Fibroblast of lung (primary cell): ENCODE measurements at regions not wholly inside any gene's neighbourhood (a gene's known extent, or its start where the extent isn't known, plus 50 kb on each side); places are given as distances from the start of the nearest gene placed in this dataset.

ENCODE experiments used
- DNase-seq, 2 donors: peaks; one replicate each; pipeline versions ENCODE4 v3.0.0 to v3.0.0-alpha.2; 2010; ENCODE audit warnings: low read depth in 2 of 2
- H2AFZ ChIP-seq: 2 replicates; pipeline ENCODE4 v1.5.1; 2012; ENCODE audit warnings: low read length, control low read depth, inconsistent platforms
- H3K27ac ChIP-seq: 2 replicates; pipeline ENCODE4 v1.5.1; 2011; ENCODE audit warnings: low read length, control low read depth; ENCODE audit not compliant: insufficient read depth
- H3K27me3 ChIP-seq: 2 replicates; pipeline ENCODE4 v1.5.1; 2011; ENCODE audit warnings: mild to moderate bottlenecking, low read length; ENCODE audit not compliant: control insufficient read depth, insufficient read depth
- H3K36me3 ChIP-seq: 2 replicates; pipeline ENCODE4 v1.5.1; 2011; ENCODE audit warnings: low read length; ENCODE audit not compliant: control insufficient read depth, insufficient read depth
- H3K4me1 ChIP-seq: 2 replicates; pipeline ENCODE4 v1.5.1; 2011; ENCODE audit warnings: low read length; ENCODE audit not compliant: control insufficient read depth, insufficient read depth; ENCODE audit errors: extremely low read depth
- H3K4me2 ChIP-seq: 2 replicates; pipeline ENCODE4 v1.5.1; 2011; ENCODE audit warnings: low read length, control low read depth; ENCODE audit not compliant: insufficient read depth; ENCODE audit errors: extremely low read depth
- H3K4me3 ChIP-seq, 4 experiments: fragments of 200-600 bp in 1 of 4; sonication (generic) in 1 of 4; replicated peaks in 1 of 4; 2 replicates each; pipeline ENCODE4 v1.5.1; 2011 to 2016; ENCODE audit warnings: low read length in 4 of 4, low read depth in 3 of 4, mild to moderate bottlenecking in 3 of 4, control low read depth in 2 of 4, inconsistent platforms in 1 of 4, mixed read lengths in 1 of 4; ENCODE audit not compliant: insufficient read depth in 1 of 4; ENCODE audit errors: control extremely low read depth in 1 of 4
- H3K79me2 ChIP-seq: 2 replicates; pipeline ENCODE4 v1.5.1; 2012; ENCODE audit warnings: mild to moderate bottlenecking, low read length, inconsistent platforms; ENCODE audit not compliant: control insufficient read depth, insufficient read depth
- H3K9ac ChIP-seq: 2 replicates; pipeline ENCODE4 v1.5.1; 2011; ENCODE audit warnings: mild to moderate bottlenecking, low read length, control low read depth; ENCODE audit not compliant: insufficient read depth
- H3K9me3 ChIP-seq: 2 replicates; pipeline ENCODE4 v1.5.1; 2012; ENCODE audit warnings: low read depth, low read length; ENCODE audit not compliant: control insufficient read depth, insufficient read depth
- H4K20me1 ChIP-seq: 2 replicates; pipeline ENCODE4 v1.5.1; 2011; ENCODE audit warnings: low read length; ENCODE audit not compliant: control insufficient read depth, insufficient read depth; ENCODE audit errors: extremely low read depth
- CTCF ChIP-seq, 2 donors: IDR thresholded peaks in 1 of 2; conservative IDR thresholded peaks in 1 of 2; 1 replicate in 1 of 2; 2 replicates in 1 of 2; pipeline ENCODE4 v1.5.1; 2011 to 2012; ENCODE audit warnings: low read length in 2 of 2, control low read depth in 1 of 2, inconsistent platforms in 1 of 2, low read depth in 1 of 2, mild to moderate bottlenecking in 1 of 2
- EZH2 ChIP-seq: IDR thresholded peaks from 2 replicates; pipeline ENCODE4 v1.5.1; 2012; ENCODE audit warnings: low read length, control low read depth, mild to moderate bottlenecking; ENCODE audit errors: missing control alignments

DNA sequence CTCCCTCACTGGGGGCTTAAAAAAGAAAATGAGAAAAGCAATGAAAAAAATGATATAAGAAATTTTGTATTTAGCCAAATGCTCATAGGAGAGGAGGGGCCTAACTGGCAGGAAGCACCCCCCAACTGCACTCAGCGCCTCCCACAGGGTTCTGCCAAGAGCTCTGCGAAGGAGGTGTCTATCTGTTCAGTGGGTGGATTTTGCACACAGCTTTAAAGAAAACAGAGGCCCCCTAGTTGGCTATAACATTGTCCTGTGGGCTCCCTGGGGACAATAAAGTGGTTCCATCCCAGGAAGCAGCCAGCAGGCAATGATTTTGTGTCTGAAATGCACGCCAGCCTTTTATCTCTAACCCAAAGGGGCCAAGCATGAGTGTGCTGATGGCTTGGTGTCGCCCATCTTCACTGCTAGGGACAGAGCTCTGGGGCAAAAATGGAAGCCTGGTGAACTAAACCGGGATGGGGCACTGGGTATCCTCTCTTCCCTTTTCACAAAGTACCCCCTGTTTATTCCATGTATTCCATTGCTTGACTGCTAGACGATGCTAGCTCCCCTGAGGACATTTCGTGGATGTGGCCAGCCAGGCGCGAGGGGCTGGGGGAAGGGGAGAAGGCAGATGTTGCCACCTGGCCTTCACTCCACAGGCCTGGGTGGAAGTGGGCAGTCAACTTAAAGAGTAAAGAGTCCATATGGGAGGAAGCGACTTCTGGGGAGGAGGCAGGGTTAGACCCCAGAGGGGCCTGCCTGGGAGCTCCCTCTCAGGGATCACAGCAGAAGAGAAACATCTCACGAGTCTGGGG is 205.7 kb downstream of the CYP26B1 start:
- H3K36me3 ChIP-seq: no peaks in the 10 kb centered on the region
- H3K9ac ChIP-seq: no peak overlapping the region
- H3K9me3 ChIP-seq: no peaks in the 10 kb centered on the region
- H3K27me3 ChIP-seq: no peaks in the 10 kb centered on the region
- H2AFZ ChIP-seq: no peak overlapping the region
- H3K27ac ChIP-seq: no peak overlapping the region
- no peak overlapping the region for H3K4me3 ChIP-seq
- H4K20me1 ChIP-seq: no peaks in the 10 kb centered on the region
- no peaks in the 10 kb centered on the region for H3K4me1 ChIP-seq
- H3K79me2 ChIP-seq: no peaks in the 10 kb centered on the region
- TF ChIP-seq CTCF (conservative IDR thresholded peaks at IDR 0.05 in 1 of 2, IDR thresholded peaks at IDR 0.05 in 1 of 2; ENCODE audit: low read depth in 1 of 2, low read length in 2 of 2) (no peak), EZH2 (no peak)
- no peak overlapping the region for H3K4me2 ChIP-seq
- no peak for DNase-seq

DNA sequence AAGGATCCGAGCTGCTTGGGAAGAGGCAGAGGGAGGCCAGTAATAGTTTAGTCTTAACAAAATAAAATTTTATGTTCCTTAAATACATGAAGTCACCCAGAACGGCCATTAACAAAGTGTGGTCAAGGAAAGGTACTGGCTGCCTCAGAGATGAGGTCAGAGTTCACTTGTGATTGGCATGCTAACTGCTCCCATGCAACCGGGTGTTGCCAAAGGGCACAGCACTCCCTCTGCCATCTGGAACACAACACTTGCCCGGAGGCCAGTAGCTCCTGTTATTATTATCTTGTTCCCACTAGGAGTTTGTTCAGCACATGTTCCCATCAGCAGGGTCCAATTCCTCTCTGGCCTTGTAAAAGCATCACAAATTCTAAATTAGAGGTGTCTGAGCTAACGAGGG is 207.0 kb downstream of the CYP26B1 start:
- H4K20me1 ChIP-seq: no peaks in the 10 kb centered on the region
- DNase-seq: no peak
- TF ChIP-seq CTCF (conservative IDR thresholded peaks at IDR 0.05 in 1 of 2, IDR thresholded peaks at IDR 0.05 in 1 of 2; ENCODE audit: low read depth in 1 of 2, low read length in 2 of 2): no peak
- no peak for TF ChIP-seq EZH2
- H3K4me2 ChIP-seq: no peak overlapping the region
- H3K27ac ChIP-seq: no peak overlapping the region
- no peak overlapping the region for H3K9ac ChIP-seq
- no peaks in the 10 kb centered on the region for H3K27me3 ChIP-seq
- H2AFZ ChIP-seq: no peak overlapping the region
- no peaks in the 10 kb centered on the region for H3K9me3 ChIP-seq
- no peak overlapping the region for H3K4me3 ChIP-seq
- H3K36me3 ChIP-seq: no peaks in the 10 kb centered on the region
- no peaks in the 10 kb centered on the region for H3K79me2 ChIP-seq
- no peaks in the 10 kb centered on the region for H3K4me1 ChIP-seq

- no peak overlapping the region for H3K27ac ChIP-seq
- H3K9me3 ChIP-seq: no peaks in the 10 kb centered on the region
- no peak overlapping the region for H2AFZ ChIP-seq
- H3K4me1 ChIP-seq: peaks cover 2% of the 10 kb centered on the region
- H3K4me2 ChIP-seq: no peak overlapping the region
- H4K20me1 ChIP-seq: no peaks in the 10 kb centered on the region
- no peak for DNase-seq
- no peak overlapping the region for H3K4me3 ChIP-seq
- H3K79me2 ChIP-seq: no peaks in the 10 kb centered on the region
- TF ChIP-seq CTCF (conservative IDR thresholded peaks at IDR 0.05 in 1 of 2, IDR thresholded peaks at IDR 0.05 in 1 of 2; ENCODE audit: low read depth in 1 of 2, low read length in 2 of 2) (no peak), EZH2 (no peak)
- H3K27me3 ChIP-seq: no peaks in the 10 kb centered on the region
- no peaks in the 10 kb centered on the region for H3K36me3 ChIP-seq
- no peak overlapping the region for H3K9ac ChIP-seq
These were observed 207.8 kb downstream of the CYP26B1 start for GRCh38 chr2:71939588-71940535.
